D341Med (cell line): ENCODE measurements at regions not wholly inside any gene's neighbourhood (a gene's known extent, or its start where the extent isn't known, plus 50 kb on each side); places are given as distances from the start of the nearest gene placed in this dataset.
"Not testable (repeated sequence)": the region's sequence is repeated elsewhere in the genome, so short reads cannot be mapped to it uniquely, and the experiment has no call there.

Source experiments
- DNase-seq: peaks from one replicate; pipeline ENCODE4 v3.0.0; 2012; ENCODE audit warnings: low spot score

DNA sequence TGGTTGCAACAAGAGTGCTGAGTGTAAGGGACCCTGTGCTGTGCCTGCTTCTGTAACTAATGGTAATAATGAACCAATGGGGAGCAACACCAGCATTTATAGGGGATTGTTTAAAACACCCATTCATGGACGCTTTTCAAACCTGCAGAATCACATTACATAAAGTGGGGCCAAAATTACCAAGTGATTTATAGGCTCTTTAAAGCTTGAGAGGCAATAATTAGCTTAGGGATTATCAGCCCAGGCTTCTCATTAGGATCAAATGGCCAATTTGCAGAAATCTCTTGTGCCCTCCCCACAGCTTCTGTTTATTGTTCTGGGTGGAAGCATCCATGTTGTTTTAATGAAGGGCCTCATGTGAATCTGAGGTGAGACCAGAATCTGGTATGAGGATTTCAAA lies 125.5 kb downstream of the ZNF486 start:
- not testable (repeated sequence) for DNase-seq

DNA sequence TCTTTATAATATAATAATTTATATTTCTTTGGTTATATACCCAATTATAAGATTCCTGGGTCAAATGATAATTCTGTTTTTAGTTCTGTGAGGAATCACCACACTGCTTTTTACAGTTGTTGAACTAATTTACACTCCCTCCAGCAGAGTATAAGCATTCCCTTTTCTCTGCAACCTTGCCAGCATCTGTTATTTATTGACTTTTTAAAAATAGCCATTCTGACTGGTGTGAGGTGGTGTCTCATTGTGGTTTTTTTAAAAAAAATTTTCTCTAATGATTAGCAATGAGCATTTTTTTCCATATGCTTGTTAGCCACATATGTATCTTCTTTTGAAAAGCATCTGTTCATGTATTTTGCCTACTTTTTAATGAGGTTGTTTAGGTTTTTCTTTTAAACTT lies 122.2 kb downstream of the ZNF486 start:
- DNase-seq, result no peak

DNA sequence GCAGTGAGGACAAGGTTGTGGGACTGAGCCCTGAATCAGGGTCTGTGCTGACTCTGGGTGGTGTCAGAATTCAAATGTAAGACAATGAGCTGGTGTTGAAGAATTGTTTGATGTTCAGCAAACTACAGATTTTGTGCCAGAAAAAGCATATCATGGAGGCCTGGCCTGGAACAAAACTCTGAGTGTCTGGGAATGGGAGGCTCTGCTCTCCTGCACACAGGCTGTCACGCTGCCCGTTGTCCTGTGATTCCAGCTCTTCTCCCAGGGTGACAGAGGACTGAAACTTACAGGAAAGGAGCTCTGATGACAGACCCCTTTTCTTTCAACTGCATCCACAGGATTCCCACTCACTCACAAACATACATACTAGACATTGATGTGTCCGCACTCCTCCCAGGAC lies 120.1 kb downstream of the ZNF486 start:
- DNase-seq, result no peak

DNA sequence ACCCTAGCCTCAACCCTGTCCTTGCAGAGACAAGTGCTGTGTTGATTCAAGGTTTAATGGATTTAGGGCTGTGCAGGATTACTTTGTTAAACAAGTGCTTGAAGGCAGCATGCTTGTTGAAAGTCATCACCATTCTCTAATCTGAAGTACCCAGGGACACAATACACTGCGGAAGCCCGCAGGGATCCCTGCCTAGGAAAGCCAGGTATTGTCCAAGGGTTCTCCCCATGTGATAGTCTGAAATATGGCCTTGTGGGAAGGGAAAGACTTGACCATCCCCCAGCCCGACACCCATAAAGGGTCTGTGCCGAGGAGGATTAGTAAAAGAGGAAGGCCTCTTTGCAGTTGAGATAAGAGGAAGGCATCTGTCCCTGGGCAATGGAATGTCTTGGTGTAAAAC lies 118.9 kb downstream of the ZNF486 start:
- not testable (repeated sequence) for DNase-seq

DNA sequence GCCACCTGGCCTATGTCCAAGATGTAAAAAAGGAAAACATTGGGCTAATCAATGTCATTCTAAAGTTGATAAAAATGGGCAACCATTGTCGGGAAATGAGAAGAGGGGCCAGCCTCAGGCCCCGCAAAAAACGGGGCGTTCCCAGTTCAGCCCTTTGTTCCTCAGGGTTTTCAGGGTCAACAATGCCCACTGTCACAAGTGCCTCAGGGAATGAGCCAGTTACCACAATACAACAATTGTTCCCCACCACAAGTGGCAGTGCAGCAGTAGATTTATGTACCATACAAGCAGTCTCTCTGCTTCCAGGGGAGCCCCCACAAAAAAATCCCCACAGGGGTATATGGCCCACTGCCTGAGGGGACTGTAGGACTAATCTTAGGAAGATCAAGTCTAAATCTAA lies 112.5 kb downstream of the ZNF486 start:
- DNase-seq, result no peak

DNA sequence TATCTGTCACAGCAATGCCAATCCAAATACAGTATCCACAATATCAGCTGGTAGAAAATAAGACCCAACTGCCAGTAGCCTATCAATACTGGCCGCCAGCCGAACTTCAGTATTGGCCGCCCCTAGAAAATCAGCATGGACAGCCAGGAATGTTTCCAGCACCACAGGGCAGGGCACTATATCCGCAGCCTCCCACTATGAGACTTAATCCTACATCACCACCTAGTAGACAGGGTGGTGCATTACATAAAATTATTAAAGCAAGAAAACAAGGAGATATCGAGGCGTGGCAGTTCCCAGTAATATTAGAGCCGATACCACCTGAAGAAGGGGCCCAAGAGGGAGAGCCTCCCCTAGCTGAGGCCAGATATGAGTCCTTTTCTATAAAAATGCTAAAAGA lies 111.3 kb downstream of the ZNF486 start:
- no peak for DNase-seq

DNA sequence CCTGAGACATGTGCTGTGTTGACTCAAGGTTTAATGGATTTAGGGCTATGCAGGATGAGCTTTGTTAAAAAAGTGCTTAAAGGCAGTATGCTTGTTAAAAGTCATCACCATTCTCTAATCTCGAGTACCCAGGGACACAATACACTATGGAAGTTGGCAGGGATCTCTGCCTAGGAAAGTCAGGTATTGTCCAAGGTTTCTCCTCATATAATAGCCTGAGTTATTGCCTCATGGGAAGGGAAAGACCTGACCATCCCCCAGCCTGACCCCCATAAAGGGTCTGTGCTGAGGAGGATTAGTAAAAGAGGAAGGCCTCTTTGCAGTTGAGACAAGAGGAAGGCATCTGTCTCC lies 109.7 kb downstream of the ZNF486 start:
- not testable (repeated sequence) for DNase-seq

DNA sequence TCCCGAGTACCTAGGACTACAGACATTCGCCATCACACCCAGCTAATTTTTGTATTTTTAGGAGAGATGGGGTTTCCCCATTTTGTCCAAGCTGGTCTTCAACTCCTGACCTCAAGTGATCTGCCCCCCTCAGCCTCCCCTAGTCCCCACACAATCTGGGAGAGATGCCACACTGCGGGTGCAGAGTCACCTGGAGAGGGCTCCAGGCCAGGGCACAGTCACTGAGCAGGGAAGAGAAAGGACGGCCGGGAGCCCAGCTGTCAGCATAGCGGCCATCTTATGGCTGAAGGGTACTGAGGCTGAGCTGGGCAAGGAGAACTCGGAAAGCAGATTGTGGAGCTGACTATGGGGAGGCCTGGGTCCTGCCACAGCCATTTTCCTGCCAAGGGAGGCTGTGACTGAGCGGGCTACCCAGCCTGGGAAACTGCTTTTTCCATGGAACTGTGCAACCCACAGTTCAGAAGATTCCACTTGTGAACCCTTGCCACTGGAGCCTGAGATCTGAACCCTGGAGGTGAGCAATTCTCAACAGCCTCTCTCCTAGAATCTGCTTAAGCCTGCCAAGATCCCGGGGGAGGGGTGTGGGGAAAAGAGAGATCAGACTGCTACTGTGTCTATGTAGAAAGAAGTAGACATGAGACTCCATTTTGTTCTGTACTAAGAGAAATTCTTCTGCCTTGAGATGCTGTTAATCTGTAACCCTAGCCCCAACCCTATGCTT lies 109.2 kb downstream of the ZNF486 start:
- no peak for DNase-seq

DNA sequence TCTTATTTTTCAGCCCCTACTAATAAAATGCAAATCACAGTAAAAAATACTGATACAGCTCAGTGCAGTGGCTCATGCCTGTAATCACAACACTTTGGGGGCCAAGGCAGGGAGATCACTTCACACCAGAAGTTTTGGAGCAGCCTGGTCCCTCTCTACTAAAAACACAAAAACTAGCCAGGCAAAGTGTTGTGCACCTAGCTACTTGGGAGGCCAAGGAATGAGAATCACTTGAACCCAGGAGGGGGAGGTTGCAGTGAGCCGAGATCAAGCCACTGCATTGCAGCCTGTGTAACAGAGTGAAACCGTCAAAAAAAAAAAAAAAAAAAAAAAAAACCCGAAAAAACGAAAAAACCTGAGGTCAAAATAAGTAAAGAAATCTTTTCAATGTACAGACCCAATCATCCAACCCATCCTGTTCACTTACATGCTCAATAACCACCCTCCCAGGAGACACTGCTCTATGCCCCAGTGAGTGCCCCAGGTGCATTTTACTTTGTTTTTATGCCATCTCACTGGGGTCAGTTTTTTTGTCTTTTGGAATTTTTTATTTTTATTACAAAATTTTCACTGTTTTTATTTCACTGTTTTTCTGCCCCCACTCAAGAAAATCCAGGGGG lies 107.0 kb downstream of the ZNF486 start:
- DNase-seq, result no peak

DNA sequence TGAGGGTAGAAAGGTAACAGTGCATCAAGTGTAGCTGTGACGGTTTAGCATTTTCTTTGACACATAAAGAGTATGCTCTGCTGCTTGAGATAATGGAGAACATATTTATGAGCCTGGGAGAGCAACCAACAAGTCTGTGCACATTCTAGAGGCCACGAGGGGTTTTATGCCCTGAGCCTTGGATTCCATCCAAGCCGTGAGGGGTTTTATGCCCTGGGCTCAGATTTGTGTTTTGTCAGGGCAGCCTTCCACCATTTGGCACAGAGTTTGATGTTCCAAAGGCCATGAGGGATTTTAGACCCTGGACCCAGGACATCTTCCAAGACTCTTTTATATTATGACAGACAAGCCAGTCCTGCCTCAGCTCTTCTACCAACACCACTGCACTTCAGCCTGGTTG lies 106.4 kb downstream of the ZNF486 start:
- no peak for DNase-seq

DNA sequence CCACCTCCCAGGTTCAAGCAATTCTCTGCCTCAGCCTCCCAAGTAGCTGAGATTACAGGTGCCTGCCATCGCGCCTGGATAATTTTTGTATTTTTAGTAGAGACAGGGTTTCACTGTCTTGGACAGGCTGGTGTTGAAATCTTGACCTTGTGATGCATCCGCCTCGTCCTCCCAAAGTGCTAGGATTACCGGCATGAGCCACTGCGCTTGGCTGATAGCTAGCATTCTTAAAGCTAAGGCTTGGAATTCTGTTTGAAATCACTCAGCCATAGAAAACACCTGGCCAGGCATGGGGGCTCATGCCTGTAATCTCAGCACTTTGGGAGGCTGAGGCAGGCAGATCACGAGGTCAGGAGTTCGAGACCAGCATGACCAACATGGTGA lies 105.6 kb downstream of the ZNF486 start:
- DNase-seq, result not testable (repeated sequence)

DNA sequence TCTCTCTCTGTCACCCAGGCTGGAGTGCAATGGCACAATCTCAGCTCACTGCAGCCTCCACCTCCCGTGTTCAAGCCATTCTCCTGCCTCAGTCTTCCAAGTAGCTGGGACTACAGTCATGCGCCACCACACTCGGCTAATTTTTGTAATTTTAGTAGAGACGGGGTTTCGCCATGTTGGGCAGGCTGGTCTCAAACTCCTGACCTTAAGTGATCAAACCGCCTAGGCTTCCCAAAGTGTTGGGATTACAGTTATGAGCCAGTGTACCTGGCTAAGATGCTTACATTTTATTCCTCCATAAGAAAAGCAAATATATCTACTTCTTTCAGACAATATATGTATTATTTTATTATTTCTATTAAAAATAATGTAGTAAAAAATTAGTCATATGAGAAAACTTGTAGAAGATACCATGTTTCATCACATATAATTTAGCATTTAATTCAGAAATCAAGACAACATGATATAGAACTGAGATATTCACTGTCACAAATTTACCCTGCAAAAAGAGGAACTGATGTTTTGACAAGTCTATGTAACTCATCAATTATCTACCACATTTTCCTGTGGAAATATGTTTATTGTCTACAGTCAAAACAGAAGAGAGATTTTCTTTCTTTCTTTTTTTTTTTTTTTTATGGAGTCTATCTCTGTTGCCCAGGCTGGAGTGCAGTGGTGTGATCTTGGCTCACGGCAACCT lies 105.1 kb downstream of the ZNF486 start:
- DNase-seq, result not testable (repeated sequence)

DNA sequence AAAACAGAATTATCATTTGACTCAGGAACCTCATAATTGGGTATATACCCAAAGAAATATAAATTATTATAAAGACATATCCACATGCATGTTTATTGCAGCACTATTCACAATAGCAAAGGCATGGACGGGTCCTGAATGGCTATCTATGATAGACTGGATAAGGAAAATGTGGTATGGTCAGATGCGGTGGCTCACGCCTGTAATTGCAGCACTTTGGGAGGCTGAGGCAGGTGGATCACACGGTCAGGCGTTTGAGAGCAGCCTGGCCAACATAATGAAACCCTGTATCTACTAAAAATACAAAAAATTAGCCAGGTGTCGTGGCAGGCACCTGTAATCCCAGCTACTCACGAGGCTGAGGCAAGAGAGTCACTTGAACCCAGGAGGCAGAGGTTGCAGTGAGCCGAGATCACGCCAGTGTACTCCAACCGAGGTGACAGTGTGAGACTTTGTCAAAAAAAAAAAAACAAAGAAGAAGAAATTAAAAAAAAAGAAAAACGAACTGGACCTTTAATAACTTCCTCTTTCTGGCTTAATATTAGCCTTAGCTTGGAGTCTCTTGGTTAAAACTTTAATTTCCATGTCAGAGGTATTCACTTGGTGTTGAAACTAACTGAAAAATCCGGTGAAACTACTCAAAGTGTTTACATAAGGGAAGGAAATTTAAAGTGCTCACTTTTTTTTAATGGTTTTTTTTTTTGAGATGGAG lies 104.4 kb downstream of the ZNF486 start:
- no peak for DNase-seq

DNA sequence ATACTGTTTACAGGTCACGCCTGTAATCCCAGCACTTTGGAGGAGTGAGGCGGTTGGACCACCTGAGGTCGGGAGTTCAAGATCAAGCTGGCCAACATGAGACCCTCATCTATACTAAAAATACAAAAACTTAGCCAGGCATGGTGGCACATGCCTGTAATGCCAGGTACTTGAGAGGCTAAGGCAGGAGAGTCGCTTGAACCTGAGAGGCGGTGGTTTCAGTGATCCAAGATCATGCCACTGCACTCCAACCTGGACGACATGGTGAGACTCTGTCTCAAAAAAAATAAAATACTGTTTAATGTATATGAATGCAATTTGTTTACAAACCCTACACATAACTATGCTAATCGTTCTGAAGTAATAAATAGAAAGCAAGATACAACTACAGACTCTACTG lies 102.4 kb downstream of the ZNF486 start:
- no peak for DNase-seq

DNA sequence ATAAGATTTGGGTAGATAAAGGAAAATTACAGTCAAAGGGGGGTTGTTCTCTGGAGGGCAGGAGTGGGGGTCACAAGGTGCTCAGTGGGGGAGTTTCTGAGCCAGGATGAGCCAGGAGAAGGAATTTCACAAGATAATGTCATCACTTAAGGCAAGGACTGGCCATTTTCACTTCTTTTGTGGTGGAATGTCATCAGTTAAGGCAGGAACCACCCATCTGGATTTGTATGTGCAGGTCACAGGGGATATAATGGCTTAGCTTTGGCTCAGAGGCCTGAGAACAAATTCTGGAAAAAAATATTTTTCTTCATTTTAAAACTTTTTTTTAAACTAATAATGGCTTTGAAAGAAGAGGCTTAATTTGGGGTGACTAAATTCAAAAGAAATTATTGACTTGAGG lies 94.5 kb downstream of the ZNF486 start:
- not testable (repeated sequence) for DNase-seq

DNA sequence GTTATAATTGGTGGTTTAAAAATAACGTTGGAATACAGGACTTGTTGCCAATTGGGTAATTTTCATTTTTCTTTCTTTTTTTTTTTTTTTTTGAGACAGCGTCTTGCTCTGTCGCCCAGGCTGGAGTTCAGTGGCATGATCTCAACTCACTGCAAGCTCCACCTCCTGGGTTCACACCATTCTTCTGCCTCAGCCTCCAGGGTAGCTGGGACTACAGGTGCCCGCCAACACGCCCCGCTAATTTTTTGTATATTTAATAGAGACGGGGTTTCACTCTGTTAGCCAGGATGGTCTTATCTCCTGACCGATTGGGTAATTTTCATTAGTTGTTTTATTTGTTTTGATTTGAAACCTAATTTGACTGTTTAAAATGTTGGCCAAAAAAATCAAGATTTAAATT lies 93.7 kb downstream of the ZNF486 start:
- not testable (repeated sequence) for DNase-seq

DNA sequence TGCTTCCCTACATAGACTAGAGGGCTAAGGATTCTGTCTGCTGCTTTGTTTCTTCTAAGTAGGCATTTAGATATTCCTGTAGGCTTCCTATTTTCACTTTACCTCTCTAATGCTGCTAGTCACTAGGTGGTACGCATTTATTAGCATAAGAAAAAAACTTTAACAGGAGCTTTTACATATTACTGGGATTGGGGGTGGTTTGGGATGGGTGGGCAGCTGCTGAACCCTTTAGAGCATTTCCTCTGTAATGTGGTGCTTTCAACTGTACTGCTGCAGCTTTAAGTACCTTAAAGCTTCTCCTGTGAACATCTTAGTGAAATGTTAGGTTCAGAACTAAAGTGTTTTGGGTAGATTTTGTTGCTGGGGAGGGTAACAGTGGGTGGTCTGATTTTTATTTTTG lies 92.6 kb downstream of the ZNF486 start:
- no peak for DNase-seq

DNA sequence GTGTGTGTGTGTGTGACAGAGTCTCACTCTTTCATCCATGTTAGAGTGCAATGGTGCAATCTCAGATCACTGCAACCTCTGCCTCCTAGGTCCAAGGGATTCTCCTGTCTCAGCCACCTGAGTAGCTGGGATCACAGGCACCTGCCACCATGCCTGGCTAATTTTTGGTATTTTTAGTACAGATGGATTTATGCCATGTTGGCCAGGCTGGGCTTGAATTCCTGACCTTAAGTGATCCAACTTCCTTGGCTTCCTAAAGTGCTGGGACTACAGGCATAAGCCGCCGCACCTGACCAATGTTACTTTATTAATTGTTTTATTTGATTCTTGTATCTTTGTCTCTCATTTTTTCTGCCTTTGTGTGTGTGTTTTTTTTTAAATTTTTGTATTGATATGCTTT lies 89.6 kb downstream of the ZNF486 start:
- DNase-seq, result no peak

DNA sequence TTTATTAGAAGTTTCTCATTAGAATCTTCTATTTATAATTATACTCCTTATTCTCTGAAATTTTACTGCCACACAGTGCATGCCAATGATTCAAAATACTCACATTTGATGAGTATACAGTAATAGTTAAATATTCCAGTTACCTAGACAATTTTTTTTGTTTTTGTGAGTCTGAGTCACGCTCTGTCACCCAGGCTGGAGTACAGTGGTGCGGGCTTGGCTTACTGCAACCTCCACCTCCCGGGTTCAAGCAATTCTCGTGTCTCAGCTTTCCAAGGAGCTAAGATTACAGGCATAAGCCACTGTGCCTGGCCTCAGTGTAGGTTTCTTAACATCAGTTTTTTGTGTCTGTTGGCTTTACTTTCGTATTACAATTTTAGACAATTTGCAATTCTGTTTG lies 87.1 kb downstream of the ZNF486 start:
- DNase-seq, result no peak

DNA sequence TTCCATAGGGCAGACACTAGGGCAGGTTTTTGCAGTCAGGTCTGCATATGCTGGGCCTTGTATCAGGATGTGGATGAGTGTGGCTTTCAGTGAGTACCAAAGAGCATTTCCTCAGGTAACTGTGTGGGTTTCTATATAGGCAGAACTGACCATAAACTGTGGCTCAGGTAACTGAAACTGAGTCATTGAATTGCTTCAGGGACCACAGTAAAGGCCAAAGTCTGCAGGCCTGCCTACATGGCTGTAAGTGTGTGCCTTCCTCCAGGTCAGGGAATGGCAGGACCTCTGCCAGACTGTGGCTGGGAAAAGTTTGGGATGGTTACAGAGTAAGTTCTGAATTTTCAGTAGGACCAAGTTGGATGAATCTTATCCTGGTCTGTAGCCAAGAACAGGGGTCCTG lies 85.6 kb downstream of the ZNF486 start:
- DNase-seq, result no peak

DNA sequence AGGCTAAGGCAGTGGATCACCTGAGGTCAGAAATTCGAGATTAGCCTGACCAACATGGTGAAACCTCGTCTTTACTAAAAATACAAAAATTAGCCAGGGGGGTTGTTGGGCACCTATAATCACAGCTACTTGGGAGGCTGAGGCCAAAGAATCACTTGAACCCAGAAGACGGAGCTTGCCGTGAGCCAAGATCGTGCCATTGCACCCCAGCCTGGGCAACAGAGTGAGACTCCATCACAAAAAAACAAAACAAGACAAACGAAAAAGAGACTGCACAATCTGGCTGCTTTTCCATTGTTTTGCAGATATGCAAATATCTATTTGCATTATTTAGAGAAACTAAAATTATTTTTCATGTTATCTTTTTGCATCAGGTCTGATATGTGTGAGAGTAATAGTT lies 83.6 kb downstream of the ZNF486 start:
- no peak for DNase-seq

DNA sequence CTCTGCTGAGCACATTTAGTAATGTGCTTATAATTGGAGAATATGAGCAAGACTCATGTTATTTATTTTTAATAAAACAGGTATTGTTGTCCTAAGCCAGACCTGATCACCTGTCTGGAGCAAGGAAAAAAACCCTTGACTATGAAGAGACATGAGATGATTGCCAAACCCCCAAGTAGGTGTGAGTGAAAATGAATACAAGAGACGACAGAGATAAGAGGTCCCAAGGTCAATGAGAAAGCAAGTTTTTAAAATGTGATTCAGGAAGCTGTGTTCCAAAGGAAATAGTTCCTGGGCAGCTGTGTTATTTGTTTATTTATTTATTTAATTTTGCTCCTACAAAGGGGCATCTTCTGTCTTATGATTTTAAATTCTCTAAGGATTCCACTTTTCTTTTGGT lies 83.1 kb downstream of the ZNF486 start:
- no peak for DNase-seq
